WTC11 (cell line): ENCODE measurements at regions not wholly inside any gene's neighbourhood (a gene's known extent, or its start where the extent isn't known, plus 50 kb on each side); places are given as distances from the start of the nearest gene placed in this dataset.

Experiments
- CREM ChIP-seq: sonication (generic); formaldehyde crosslinking; IDR thresholded peaks from 2 replicates; pipeline ENCODE4 v1.8.1; 2022; ENCODE audit warnings: mild to moderate bottlenecking, missing genetic modification reagents, moderate library complexity
- RORB ChIP-seq: fragments of 250-450 bp; sonication (Bioruptor Pico); IDR thresholded peaks from 2 replicates; pipeline ENCODE4 v1.9.0; 2021; ENCODE audit warnings: mild to moderate bottlenecking
- TF ChIP-seq, protein P1 (sequence below): fragments of 200-600 bp; IDR thresholded peaks from 2 replicates; pipeline ENCODE4 v1.8.0; 2022; ENCODE audit warnings: antibody characterized with exemption

DNA sequence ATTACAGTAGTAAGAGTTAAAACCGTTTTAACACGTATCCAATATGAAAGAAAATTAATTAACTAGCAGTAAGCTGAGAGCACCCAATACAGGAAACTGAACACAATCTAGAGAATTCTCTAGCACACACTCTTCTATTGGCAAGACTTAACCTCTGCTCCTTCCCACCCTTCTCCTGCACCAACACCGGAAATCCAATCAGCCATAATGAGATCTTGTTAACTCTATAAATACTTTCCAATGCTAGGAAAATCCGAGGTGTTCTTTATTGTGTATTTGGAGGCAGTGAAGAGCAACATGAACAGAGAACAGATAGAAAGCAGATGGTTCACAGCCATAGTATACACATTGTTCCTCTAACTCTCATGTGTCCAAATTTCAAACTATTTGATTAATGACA is 591.7 kb downstream of the CETN3 start:
- TF ChIP-seq, protein P1, sequence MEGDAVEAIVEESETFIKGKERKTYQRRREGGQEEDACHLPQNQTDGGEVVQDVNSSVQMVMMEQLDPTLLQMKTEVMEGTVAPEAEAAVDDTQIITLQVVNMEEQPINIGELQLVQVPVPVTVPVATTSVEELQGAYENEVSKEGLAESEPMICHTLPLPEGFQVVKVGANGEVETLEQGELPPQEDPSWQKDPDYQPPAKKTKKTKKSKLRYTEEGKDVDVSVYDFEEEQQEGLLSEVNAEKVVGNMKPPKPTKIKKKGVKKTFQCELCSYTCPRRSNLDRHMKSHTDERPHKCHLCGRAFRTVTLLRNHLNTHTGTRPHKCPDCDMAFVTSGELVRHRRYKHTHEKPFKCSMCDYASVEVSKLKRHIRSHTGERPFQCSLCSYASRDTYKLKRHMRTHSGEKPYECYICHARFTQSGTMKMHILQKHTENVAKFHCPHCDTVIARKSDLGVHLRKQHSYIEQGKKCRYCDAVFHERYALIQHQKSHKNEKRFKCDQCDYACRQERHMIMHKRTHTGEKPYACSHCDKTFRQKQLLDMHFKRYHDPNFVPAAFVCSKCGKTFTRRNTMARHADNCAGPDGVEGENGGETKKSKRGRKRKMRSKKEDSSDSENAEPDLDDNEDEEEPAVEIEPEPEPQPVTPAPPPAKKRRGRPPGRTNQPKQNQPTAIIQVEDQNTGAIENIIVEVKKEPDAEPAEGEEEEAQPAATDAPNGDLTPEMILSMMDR: no peak
- TF ChIP-seq RORB (CRISPR knock-in tag) (no peak), CREM (CRISPR knock-in tag) (no peak)
